GM21576 (cell line): ENCODE measurements at regions not wholly inside any gene's neighbourhood (a gene's known extent, or its start where the extent isn't known, plus 50 kb on each side); places are given as distances from the start of the nearest gene placed in this dataset.
"Not testable (repeated sequence)": the region's sequence is repeated elsewhere in the genome, so short reads cannot be mapped to it uniquely, and the experiment has no call there.

Experiments
- ATAC-seq: cut with Tn5 transposase; IDR thresholded peaks from one replicate; pipeline ENCODE4 v1.9.1; 2021; ENCODE audit warnings: mild to moderate bottlenecking, moderate library complexity; ENCODE audit not compliant: unreplicated experiment

DNA sequence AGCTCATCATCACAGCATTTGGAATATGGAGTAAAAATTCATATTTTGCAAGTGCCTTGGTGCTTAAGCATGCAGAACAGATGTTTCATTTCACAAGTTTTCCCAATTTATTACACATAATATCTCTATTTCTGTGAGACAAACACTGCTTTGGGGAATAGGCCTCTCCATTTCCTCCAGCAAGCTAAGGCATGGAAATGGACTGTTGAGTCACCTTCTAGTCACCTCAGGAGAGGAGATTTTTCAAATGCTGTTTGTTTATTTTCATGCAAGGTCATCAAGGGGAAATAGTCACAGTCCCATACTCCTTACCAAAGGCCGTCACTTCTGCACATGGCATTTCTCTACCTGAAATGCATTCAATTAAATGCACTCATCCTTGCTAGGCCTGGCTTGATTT lies 57.4 kb upstream of the NUTM2D start:
- not testable (repeated sequence) for ATAC-seq

DNA sequence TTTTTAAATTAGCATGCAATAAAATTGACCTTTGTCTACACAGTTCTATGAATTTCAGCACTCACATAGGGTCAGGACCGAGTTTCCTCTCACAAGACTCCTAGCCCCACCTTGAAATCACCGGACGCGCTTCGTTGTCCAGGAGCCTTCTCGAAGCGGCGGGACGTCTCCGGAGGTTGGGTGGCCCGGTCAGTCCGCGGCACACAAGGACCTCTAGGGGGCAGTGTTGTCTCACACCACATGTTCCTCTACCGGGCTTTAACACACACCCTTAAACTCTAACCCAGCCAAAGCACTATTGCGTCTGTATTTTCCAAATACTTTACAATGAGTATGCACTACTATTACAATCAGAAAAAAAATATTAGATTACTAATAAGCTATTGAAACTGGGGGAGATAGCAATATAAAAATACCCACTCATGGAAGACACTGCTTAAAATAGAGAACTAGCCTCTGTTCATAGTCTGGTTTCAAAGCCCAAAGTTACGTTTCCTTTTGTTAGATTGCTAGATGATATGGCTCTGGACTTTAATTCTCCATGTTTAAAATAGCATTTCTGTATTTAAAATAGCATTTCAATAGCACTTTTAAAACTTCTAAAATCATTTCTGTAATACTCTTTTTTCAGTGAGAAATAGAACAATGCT lies 56.0 kb upstream of the NUTM2D start:
- peak; percentile 95 for ATAC-seq

DNA sequence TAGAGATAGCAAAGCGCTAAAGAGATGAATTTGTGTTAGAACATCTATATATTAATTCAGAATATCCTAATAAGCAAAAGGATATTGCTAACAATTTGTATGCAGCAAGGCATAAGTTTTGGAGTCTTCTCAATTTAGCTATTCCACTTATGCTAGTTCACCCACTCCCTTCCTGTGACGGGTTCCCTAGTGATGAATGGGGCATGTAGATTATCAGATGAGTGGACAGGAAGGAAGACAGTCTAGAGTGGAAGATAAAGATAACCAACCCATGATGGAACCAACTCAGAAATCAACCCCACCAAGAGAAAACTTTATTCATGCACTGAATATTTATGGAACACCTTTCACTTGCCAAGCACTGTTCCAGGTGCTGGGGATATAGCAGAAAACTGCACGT lies 55.4 kb upstream of the NUTM2D start:
- not testable (repeated sequence) for ATAC-seq

DNA sequence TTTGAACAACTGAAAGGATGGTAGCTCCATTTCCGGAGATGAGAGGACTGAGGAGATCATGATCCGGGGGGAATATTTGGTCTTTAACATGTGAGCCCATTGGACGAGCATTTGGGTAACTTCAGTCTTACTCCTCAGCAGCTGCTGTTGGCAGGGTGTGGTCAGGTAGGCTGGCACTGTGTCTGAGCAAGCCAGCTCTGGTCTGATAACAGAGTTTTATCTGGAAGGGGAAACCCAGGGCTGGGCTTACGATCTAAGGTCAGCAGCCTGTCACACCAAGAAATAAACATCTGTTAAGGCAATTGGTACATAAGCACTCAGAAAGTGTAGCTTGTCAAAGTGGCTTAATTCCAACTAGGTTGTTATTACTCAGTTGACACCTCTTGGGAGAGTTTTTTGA lies 53.8 kb upstream of the NUTM2D start:
- not testable (repeated sequence) for ATAC-seq

DNA sequence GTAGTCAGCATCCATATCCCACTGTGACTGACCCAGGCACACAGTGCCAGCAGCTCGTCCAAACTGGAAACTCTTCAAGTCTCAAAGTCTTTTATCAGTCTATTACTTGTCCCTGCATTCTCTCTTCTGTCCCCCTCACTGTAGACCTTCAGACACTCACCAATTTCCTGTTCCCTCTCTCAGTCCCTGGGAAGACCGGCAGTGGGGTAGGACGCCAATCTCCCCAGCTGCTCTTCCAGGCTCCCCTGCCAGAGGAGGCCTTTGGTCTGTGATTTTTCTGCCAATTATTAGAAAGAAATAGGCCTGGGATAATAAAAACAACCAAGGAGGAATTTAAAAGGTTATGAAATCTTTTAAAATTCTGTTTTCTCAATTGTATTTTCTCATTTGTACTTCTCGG lies 50.9 kb upstream of the NUTM2D start:
- not testable (repeated sequence) for ATAC-seq
